OCI-LY1 (cell line): ENCODE measurements at regions not wholly inside any gene's neighbourhood (a gene's known extent, or its start where the extent isn't known, plus 50 kb on each side); places are given as distances from the start of the nearest gene placed in this dataset.

Experiments
- H2AFZ ChIP-seq: fragments of 200-600 bp; sonication (generic), shearing (Covaris generic); 2 replicates; pipeline ENCODE4 v1.6.0; 2014; ENCODE audit warnings: antibody characterized with exemption, mild to moderate bottlenecking, low read length
- H3F3A ChIP-seq: fragments of 200-600 bp; sonication (generic), shearing (Covaris generic); 2 replicates; pipeline ENCODE4 v1.6.0; 2014; ENCODE audit warnings: mild to moderate bottlenecking, antibody characterized with exemption, low read length, moderate library complexity; ENCODE audit not compliant: insufficient read depth
- H3K27ac ChIP-seq: fragments of 200-600 bp; sonication (generic); 2 replicates; pipeline ENCODE4 v1.5.1; 2014; ENCODE audit warnings: low read length, mixed run types, mild to moderate bottlenecking, low read depth; ENCODE audit not compliant: poor library complexity, severe bottlenecking
- H3K27me3 ChIP-seq: fragments of 200-600 bp; sonication (generic); 2 replicates; pipeline ENCODE4 v1.6.0; 2014; ENCODE audit warnings: antibody characterized with exemption, mild to moderate bottlenecking, low read length, moderate library complexity; ENCODE audit not compliant: insufficient read depth
- H3K36me3 ChIP-seq: fragments of 200-600 bp; sonication (generic); 2 replicates; pipeline ENCODE4 v1.6.1; 2014; ENCODE audit warnings: mild to moderate bottlenecking, antibody characterized with exemption, low read length, moderate library complexity, mixed read lengths; ENCODE audit not compliant: insufficient read depth
- H3K4me1 ChIP-seq: fragments of 200-600 bp; sonication (generic); 2 replicates; pipeline ENCODE4 v1.5.1; 2014; ENCODE audit warnings: mild to moderate bottlenecking, low read length, moderate library complexity; ENCODE audit not compliant: insufficient read depth, severe bottlenecking
- H3K4me2 ChIP-seq: fragments of 200-600 bp; sonication (generic), shearing (Covaris generic); 2 replicates; pipeline ENCODE4 v1.6.1; 2014; ENCODE audit warnings: low read length
- H3K4me3 ChIP-seq: fragments of 200-600 bp; sonication (generic); 2 replicates; pipeline ENCODE4 v1.5.1; 2014; ENCODE audit warnings: low read length, low read depth, mild to moderate bottlenecking, mixed read lengths; ENCODE audit not compliant: poor library complexity, severe bottlenecking
- H3K79me2 ChIP-seq: fragments of 200-600 bp; shearing (Covaris generic); 2 replicates; pipeline ENCODE4 v1.6.1; 2016; ENCODE audit warnings: mixed run types, low read length, mixed read lengths; ENCODE audit not compliant: insufficient read depth
- H3K9ac ChIP-seq: fragments of 200-600 bp; sonication (generic), shearing (Covaris generic); 2 replicates; pipeline ENCODE4 v1.6.1; 2014; ENCODE audit warnings: mild to moderate bottlenecking, low read length, mixed read lengths
- H3K9me2 ChIP-seq: fragments of 200-600 bp; sonication (generic), shearing (Covaris generic); 2 replicates; pipeline ENCODE4 v1.6.1; 2014; ENCODE audit warnings: low read depth, mild to moderate bottlenecking, low read length, mixed read lengths
- H3K9me3 ChIP-seq: fragments of 200-600 bp; shearing (Covaris generic); 2 replicates; pipeline ENCODE4 v1.6.1; 2014; ENCODE audit warnings: low read length, mixed read lengths
- H4K20me1 ChIP-seq: fragments of 200-600 bp; sonication (generic), shearing (Covaris generic); 2 replicates; pipeline ENCODE4 v1.6.0; 2016; ENCODE audit warnings: mild to moderate bottlenecking, low read length; ENCODE audit not compliant: insufficient read depth
- EZH2 ChIP-seq: fragments of 200-600 bp; sonication (generic), shearing (Covaris generic); IDR thresholded peaks from 2 replicates; pipeline ENCODE4 v1.8.0; 2017; ENCODE audit warnings: borderline replicate concordance, mixed run types, mild to moderate bottlenecking, antibody characterized with exemption, low read length, moderate library complexity, mixed read lengths
- TF ChIP-seq, protein P1 (sequence below): fragments of 200-600 bp; sonication (generic), shearing (Covaris generic); IDR thresholded peaks from 2 replicates; pipeline ENCODE4 v1.5.1; 2017; ENCODE audit warnings: mild to moderate bottlenecking, antibody characterized with exemption, low read length, moderate library complexity, mixed read lengths

DNA sequence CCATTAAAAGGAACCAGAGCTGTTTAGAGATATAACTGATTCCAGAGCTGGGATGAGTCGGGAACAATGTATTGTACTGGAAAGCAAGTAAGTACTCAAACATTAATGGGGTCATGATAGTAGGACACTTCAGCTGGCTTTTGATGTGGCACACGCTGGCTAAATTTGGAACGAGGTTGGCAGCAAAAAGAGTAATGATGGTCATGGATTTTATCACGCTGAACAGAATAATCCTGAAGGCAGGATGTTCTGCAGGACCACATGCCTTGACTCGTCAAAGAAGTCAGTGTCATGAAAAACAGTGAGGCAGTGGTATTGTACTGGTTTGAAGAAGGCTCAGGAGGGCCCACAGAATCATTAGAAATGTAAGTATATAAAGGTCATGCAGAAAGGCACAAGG lies 220.3 kb downstream of the SNX13 start:
- H2AFZ ChIP-seq, result no peak overlapping the region
- no peak overlapping the region for H3K9ac ChIP-seq
- H3K9me2 ChIP-seq, result no peaks in the 10 kb centered on the region
- TF ChIP-seq, protein P1, sequence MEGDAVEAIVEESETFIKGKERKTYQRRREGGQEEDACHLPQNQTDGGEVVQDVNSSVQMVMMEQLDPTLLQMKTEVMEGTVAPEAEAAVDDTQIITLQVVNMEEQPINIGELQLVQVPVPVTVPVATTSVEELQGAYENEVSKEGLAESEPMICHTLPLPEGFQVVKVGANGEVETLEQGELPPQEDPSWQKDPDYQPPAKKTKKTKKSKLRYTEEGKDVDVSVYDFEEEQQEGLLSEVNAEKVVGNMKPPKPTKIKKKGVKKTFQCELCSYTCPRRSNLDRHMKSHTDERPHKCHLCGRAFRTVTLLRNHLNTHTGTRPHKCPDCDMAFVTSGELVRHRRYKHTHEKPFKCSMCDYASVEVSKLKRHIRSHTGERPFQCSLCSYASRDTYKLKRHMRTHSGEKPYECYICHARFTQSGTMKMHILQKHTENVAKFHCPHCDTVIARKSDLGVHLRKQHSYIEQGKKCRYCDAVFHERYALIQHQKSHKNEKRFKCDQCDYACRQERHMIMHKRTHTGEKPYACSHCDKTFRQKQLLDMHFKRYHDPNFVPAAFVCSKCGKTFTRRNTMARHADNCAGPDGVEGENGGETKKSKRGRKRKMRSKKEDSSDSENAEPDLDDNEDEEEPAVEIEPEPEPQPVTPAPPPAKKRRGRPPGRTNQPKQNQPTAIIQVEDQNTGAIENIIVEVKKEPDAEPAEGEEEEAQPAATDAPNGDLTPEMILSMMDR, result no peak
- no peak for TF ChIP-seq EZH2
- no peak overlapping the region for H3K4me3 ChIP-seq
- no peak overlapping the region for H3K27ac ChIP-seq
- H3K36me3 ChIP-seq, result no peaks in the 10 kb centered on the region
- no peaks in the 10 kb centered on the region for H3F3A ChIP-seq
- peaks cover 4% of the 10 kb centered on the region; the same call in 1 of the 2 replicates for H3K27me3 ChIP-seq
- H3K4me2 ChIP-seq, result no peak overlapping the region
- no peaks in the 10 kb centered on the region for H3K79me2 ChIP-seq
- H3K4me1 ChIP-seq, result no peaks in the 10 kb centered on the region
- H3K9me3 ChIP-seq, result no peaks in the 10 kb centered on the region
- 0 out of 2 replicates have a peak, but pooled peaks cover 4% of the 10 kb centered on the region for H4K20me1 ChIP-seq

DNA sequence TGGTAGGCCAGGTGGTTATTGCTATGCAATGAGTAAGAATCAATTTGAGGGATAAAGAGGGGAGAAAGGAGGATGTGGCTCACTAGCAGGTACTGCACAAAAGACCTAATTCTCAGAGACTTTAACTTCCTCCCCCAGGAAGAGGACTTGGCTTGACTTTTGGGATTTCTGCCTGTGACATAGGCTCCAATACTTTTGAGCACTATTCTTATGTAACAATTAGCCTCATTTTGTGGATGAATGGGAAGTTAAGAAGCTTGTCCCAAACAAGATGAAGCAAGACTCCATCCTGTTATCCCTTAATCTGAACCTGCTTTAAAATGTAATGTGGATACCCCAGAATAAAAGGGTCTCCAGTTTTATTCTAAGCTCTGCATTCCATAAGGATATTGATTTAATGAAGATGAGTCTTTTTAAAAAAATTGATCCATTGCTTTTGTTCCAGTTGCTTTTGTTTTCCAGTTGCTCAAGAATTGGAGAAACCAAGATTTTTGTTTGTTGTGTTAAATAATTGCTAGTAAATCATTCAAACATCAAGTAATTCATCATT lies 218.5 kb downstream of the SNX13 start:
- TF ChIP-seq EZH2, result no peak
- TF ChIP-seq, protein P1, result no peak

DNA sequence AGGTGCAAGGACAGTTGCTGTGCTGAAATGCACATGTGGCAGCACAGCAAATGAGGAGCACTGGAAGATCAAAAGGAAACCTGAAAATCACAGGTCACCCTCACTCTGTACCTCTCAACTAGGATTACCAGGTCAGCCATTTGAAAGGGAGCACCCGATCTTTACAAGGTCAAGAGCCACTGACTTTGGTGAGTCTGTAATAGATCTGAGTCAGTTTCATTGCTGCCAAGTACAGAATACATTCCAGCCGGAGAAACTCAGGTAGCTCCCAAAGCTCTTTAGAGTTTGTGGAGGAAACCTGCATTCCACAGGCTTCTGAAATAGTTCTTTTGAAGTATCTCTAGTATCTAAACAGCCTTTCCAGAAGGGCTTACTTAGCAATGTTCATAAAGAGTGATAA lies 217.5 kb downstream of the SNX13 start:
- no peak overlapping the region for H2AFZ ChIP-seq

More for the DNA sequence above, 218.5 kb downstream of the SNX13 start:
- Histone ChIP-seq H3K27me3 (no peaks in the 10 kb centered on the region), H3K36me3 (no peaks in the 10 kb centered on the region), H3K4me2 (no peak overlapping the region), H3K9me2 (no peaks in the 10 kb centered on the region), H2AFZ (no peak overlapping the region), H3K4me3 (no peak overlapping the region), H3K27ac (no peak overlapping the region), H3K4me1 (no peaks in the 10 kb centered on the region), H3F3A (no peaks in the 10 kb centered on the region), H3K9ac (no peak overlapping the region), H3K79me2 (no peaks in the 10 kb centered on the region), H3K9me3 (no peaks in the 10 kb centered on the region), H4K20me1 (no peaks in the 10 kb centered on the region)

More for the DNA sequence above, 217.5 kb downstream of the SNX13 start:
- H3K4me3 ChIP-seq, result no peak overlapping the region
- no peaks in the 10 kb centered on the region for H3K9me2 ChIP-seq
- no peaks in the 10 kb centered on the region for H3K9me3 ChIP-seq
- no peaks in the 10 kb centered on the region for H3F3A ChIP-seq
- no peaks in the 10 kb centered on the region for H4K20me1 ChIP-seq
- no peaks in the 10 kb centered on the region for H3K27me3 ChIP-seq
- TF ChIP-seq, protein P1, result no peak
- no peak for TF ChIP-seq EZH2
- H3K27ac ChIP-seq, result no peak overlapping the region
- no peaks in the 10 kb centered on the region for H3K36me3 ChIP-seq
- H3K4me2 ChIP-seq, result no peak overlapping the region
- no peaks in the 10 kb centered on the region for H3K79me2 ChIP-seq
- no peaks in the 10 kb centered on the region for H3K4me1 ChIP-seq
- no peak overlapping the region for H3K9ac ChIP-seq
